Embryonic facial prominence (tissue), 1 donor: ENCODE measurements at regions not wholly inside any gene's neighbourhood (a gene's known extent, or its start where the extent isn't known, plus 50 kb on each side); places are given as distances from the start of the nearest gene placed in this dataset.

ENCODE experiments used
- DNase-seq: peaks from one replicate; pipeline ENCODE4 v3.0.0-alpha.2; 2016; ENCODE audit errors: extremely low spot score

DNA sequence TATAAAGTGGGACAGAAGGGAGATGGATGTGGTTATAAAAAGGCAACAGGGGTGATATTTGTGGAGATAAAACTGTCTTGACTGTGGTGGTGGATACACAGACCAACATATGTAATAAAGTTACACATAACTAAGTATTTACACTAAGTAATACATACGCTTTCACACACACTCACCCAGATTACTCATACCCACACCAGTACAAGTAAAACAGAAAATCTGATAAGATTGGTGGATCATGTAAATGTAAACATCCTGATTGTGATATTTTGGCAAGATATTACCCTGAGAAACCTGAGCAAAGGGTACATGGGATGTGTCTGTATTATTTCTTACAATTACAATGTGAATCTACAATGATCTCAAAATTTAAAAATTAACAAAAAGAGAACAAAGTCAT is 53.3 kb upstream of the SLIT3 start:
- no peak for DNase-seq

DNA sequence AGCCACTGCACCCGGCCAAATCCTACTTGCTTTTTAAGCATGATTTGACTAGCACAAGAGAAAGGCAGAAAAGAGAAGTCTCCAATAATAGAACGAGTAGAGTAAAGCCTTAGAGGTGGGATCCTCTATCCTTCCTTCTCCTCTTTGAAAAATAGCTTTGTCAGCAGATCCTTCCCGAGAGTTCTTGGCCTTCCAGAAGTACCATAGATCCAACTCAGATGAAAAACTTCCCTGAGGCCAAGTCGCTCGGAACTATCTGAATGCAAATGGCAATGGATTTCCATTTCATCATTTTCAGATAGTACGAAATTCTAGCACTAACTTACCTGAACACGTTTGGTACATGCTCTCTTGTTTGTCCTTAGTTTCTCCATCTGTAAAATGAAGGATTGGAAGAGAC is 52.0 kb upstream of the SLIT3 start:
- DNase-seq, result no peak

GRCh38 chr5:169351721-169352120 is 50.8 kb upstream of the SLIT3 start:
- no peak for DNase-seq

DNA sequence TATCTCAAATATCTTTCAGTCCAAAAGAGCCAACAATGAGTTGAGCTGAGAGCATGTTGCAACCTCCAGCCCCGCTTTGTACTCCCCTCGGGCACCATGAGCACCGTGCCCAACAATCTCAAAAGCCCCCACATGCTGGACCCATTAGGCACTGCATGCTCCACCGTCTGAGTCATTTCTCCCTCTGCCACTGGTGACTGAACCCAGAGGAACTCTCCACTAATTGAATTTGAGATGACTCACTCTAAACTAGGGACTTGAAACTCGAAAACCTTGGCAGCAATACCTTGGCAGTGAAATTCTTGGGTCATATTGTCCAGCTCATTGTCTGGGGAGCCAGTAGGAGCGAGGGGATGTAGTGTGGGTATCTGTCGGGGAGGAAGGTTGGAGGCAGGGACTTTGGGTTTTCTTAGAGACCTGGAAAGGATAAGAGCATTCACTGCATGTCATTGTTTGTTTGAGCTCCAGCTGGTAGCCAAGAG is 49.9 kb upstream of the SLIT3 start:
- no peak for DNase-seq
